Stimulated activated CD4-positive, alpha-beta T cell treated with anti-CD3 and anti-CD28 coated beads, Interleukin-2, amount 100 ng/mL, for 48 hours (primary cell): ENCODE measurements at regions not wholly inside any gene's neighbourhood (a gene's known extent, or its start where the extent isn't known, plus 50 kb on each side); places are given as distances from the start of the nearest gene placed in this dataset.

Source experiments
- DNase-seq, 2 donors: peaks; one replicate each; pipeline ENCODE4 v3.0.0-alpha.2; 2020

DNA sequence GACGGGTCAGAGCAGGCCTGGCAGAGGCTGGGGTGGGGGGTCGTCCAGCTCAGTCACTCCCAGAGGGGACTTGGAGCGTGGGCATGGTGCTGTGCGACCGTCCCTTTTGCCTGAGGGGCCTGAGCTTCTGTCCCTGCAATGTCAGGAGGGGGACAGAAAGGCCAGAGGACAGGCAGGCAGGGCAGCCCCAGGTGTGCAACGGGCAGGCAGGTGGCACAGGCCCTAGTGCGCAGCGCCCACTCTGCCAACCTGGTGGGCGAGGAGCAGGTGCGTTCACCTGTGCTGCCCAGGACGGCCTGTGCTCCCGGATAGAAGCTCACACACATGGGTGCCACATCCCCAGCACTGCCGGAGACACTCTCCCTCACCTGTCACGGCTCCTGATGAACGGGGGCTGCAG is 78.7 kb upstream of the SLCO4A1 start:
- DNase-seq, result no peak

DNA sequence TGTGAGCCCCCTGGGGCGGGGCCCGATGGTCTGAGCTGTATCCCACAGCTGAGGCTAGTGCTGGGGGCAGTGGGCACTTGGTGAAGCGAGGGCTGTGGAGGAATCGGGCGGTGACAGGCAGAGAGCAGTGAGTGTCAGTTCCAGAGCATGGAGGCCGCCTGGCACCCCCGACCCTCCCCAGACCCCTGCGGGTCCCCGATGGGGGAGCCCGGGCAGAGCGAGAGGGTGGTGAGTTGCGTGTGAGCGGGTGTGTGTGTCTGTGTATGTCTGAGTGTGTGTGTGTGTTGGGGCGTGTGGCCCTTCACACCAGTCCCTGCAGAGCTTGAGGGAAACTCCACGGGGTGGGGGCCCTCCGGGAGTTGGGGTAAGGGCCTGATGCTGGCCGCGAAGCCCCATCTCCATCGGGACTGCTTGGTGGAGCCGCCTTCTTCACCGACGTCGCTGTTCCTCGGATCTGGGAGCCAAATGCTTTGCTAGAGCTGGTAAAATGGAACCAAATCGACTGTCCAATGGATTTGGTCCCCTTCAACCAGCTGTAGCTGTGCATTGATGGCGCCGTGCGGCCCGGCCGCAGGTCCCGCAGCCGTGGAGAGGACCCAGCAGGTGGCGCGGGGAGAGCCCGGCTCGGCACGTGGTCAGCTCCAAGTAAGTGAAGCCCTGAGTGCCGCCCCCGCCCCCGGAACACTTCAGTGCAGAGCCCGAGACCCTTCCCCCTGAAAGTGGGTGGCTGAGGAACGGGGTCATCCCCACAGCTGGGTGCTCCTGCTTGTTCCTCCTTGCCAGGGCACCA is 77.7 kb upstream of the SLCO4A1 start:
- no peak for DNase-seq

DNA sequence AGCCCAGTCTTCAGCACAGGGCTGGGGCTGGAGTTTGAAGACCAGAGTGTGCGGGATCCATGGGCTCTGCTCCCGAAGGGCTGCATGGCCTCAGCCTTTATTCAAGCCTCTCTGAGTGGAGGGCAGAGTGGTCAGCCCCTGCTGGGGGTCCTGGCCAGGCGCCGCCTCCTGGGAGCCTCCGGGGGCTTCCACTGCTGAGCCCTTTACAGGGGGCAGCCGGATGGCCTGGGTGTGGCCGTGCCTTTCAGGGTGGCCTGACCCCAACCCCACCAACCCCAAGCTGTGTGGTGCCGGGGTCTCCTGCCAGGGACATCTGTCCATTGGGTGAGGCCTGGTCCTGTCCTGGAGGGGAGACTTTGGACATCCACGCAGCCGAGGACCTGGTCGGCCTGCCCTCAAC is 76.0 kb upstream of the SLCO4A1 start:
- no peak for DNase-seq

DNA sequence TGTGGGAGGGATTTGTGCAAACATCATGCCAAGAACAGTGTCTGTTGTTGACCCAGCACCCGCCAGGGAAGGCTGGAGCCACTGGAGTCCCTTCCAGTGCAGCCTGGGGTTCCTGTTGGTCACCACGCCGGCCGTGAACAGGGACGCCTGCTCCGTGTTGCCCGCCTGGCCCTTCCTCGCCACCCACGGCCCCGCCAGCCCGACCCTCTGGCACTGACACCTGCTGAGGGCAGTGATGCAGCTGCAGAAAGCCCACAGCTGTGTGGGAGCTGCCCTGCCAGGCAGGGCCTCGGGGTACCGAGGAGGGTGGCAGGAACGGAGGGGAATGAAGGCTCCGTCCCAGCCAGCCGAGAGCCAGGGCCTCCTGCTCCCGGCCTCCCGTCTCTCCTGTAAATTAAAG is 75.5 kb upstream of the SLCO4A1 start:
- DNase-seq, result no peak

DNA sequence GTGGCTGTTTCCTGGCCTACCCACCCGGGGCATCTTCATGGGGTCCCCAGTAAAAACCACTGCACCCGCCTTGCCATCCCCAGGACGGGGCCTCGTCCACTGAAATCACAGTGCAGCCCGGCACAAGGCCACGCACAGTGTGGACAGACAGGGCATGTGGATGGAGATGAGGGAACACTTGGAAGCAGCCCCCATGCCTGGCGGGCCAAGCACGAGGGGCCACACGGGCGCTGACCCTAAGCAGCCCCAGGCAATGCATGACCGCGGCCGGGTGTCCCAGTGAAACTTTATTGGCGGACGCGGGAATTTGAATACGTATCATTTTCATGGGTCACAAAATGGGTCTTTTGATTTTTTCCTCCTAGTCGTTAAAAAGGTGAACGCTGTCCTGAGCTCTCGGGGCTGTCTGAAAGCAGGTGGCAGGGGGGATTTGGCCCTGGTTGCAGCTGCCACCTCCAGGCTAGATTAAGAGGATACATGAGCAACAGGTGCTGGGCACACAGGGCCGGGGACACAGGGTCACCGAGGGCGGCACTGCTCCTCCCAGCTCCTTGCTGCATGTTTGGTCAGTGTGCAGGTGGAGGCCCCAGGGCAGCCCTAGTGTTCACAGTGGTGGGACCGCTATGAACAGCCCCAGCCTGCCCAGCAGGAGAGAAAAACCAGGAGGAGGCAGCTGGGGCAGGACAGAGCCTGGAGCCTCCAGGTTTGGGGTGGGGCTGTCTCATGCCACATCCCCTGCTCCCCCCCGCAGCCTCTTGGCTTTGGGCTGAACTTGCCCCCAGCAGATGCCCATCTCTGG is 74.9 kb upstream of the SLCO4A1 start:
- DNase-seq, result no peak

DNA sequence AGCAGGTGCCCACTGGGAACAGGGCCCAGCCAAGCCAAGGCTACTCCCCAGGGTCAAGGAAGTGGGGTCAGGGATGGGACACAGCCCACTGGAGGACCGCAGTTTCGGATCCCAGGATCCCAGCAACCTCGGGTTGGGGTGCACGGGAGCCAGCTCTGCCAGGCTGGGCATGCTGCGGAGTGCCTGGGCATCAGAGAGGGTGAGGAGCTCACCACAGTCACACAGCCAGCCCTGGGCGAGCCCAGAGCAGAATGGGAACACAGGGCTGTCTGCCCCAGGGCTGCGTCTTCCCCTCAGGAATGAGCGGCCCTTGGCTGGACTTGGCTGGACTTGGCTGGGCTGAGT is 74.3 kb upstream of the SLCO4A1 start:
- DNase-seq, result no peak

DNA sequence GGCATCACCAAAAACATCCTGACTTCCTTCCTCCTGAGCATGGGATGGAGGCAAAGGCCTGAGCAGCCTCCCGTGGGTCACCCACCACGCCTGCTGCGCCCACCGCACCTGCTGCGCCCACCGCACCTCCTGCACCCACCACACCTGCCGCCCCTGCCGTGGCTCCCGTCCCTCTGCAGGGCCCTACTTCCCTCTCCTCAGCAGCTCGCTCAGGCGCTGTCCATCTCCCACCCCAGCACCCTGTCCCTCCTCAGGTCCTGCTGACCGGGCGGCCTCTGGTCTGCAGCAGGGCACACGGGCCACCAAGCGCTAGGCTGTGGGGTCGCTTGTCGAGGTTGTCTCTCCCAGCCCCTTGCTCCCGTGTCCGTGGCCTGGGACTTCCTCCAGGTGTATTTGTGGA is 72.7 kb upstream of the SLCO4A1 start:
- no peak for DNase-seq

DNA sequence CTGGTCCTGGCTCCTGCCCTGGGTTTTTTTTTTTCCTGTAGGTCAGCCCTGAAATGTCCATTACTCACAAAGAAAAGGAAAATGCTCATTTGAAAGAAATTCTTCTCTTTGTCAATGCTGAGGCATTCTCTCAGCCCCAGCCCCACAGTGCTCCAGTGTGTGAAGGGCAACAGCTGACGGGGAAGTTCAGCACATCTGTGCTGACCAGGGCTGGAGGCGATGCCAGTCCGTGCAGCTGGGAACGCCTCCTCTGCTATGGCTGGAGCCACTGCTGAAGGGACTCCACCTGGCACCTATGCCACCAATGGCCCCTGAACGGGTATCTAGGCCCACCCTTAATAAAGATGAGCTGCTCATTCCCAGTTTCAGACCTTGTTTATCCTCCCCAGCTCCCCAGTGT is 71.9 kb upstream of the SLCO4A1 start:
- DNase-seq, result no peak

DNA sequence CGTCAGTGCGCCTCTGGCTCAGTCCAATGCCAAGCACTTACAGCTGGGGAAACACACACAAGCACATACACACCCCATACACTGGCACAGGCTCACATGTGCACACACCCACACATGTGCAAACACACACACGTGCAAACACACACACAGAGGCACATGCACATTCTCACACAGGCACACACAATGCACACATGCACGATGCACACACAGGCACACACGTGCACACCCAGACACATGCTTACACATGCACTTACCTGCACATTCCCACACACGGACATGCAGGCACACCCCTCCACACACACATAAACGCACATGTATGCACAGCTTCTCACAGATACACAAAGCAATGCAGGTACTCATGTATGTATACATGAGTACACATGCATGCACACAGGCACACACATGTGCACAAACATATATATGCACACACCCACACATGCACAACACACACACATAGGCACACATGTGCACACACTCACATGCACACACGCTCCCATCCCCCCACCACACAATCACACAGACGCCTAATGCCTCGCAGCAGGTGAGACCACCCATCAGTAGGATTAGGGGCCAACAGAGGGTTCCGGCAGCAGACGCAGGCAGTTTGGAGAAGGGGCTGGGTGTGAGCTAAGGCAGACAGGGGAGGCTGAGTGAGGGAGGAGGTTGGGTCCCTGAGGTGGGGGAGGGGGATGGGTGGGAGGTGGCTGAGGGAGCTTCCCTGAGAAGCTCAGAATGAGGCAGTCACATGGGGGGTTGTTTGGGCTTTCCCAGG is 71.2 kb upstream of the SLCO4A1 start:
- DNase-seq, result no peak

DNA sequence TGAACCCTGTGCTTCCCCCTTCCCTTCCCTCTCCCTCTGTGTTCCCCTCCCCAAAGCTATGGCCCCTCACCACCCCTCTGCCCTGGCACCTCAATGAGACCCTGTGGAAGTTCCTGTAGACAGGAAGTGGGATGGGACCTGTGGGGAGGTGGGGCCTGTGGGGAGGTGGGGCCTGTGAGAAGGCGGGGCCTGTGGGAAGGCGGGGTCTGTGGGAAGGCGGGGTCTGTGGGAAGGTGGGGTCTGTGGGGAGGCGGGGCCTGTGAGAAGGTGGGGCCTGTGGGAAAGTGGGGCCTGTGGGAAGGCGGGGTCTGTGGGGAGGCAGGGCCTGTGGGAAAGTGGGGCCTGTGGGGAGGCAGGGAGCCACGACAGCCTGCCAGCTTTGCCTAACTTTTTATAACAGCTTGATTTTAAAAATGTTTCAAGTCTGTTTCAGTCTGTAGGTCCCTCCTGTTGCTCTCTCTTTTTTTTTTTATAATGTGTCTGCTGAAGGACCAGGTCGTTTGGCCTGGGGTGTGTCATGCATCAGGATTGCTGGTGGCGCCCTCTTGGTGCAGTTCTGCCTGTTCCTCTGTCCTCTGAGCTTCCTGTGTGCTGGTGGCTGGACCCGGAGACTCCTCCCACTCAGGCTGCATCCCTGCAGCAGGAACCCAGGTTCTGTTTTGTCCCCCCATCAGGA is 70.5 kb upstream of the SLCO4A1 start:
- DNase-seq, result no peak

DNA sequence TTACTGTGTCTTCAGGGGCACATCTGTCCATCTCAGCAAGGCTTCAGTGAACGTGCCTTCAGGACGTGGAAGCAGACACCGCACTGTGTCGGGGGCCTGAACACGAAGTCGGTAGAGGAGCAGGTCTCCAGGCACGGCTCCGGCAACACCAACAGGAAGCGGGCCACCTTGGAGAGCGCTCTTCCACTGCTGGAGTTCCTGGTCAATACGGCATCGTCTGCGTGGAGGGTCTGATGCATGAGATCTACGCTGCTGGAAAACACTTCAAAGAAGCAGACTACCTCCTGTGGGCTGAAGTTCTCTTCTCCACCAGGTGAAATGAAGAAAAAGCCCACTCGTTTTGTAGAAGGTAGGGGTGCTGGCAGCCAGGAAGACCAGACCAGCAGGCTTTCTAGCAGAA is 69.3 kb upstream of the SLCO4A1 start:
- no peak for DNase-seq

DNA sequence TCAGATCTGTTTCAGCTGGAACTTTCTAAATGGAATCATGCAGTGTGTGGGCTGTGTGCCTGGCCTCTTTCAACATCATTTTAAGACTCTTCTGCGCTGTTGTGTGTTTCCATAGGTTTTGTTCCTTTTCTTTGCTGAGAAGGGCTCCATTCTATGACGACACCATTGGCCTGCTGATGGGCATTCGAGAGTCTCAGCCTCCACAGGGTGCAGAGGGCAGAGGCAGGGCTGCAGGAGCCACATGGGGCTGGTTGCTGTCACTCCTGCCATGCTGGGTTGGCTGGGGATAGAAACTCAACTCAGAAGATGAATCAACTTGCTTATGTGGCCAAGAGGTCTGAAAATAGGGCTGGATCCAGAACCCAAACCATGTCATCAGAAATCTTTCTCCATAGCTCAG is 68.5 kb upstream of the SLCO4A1 start:
- no peak for DNase-seq

DNA sequence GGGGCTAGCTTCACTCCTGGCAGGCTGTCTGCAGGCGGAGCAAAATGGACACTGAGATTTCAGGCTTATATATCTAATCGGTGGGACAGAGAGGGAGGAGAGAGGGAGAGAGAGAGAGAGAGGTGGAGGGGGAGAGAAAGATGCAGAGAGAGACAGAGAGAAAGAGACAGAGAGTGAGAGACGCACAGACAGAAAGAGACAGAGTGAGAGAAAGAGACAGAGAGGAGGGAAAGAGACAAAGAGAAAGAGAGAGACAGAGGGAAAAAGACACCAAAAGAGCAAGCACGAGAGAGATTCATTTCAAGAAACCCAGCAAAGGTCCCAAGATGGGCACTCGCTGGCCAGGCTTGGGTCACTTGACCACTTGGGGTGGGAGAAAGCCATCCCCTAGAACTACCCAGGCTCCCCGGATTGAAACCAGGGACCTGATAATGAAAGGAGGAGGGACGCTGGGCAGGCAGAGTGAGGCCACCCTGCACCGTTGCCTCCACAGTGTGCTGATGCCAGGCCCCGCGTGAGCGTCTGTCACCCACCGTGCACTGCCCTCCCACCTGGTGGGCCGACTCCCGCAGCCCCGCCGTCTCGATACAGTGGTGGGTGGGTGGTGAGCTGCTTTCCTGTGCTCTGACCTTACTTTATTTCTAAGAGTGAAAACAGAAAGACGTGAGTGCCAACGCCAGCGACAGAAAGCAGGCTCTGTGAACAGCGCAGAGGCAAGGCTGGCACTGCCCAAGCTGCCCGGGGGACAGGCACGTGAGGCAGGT is 67.9 kb upstream of the SLCO4A1 start:
- no peak for DNase-seq

DNA sequence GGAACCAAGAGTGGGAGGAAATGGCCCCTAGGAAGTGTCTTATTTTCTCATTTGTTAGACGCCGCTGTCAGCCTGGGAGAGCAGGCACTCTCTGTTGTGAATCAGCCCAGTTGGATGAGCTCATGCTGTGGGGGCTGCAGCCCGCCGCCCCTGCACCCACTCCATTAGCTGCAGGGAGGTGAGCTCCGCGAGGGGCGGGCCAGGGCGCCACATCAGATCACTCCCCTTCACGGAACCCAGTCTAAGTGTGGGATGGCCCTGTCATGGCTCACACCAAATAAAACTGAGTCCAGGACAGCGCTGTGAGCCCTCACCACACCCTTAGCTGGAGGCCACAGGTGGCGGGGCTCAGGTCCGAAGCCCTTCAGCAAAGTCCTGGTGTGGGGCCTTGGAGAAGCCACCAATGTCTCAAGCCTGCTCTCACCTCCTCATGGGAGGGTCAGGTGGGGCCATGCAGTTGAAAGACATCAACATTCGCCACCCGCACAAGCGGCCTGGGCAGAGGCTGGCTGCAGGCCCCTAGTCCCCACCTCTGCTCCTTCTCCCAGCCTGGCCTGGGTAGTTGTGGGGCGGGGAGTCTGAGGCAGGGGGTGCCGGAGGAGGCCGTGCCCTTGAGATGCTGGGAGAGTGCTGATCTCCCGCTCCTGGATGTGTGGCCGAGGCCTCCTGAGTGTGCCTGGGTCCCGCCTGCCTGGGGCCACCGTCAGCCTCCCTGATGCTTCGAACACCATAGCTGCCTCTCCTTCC is 66.2 kb upstream of the SLCO4A1 start:
- DNase-seq, result no peak

DNA sequence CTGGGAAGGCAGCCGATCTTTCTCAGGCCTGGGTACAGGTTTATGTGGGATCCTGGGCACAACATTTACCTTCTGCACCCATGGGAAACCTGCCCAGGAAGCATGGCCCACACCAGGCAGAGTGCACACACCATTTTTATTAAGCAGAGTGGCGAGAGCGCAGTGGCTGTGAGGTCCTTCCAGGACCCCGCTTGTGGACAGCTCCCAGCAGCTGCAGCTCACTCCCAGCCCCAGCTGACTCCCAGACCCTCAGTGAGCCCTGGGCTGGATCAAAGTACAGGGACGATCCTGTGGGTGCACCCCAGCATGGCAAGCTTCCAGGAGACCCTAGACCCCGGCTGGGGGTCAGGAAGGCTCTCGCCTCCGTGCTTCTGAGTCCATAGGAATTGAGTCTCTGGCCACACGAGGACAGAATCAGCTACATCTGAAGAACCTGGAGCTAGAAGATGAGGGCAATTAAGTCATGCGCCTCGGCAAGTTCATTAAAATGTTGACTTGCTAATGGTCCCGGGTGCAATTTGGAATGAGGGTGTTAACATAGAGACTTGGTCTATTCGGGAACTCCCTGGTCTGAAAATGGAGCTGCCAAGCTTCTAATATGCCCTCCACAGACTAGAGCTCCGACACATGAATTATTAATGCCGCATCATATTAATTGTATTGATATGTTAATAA is 65.4 kb upstream of the SLCO4A1 start:
- no peak for DNase-seq

DNA sequence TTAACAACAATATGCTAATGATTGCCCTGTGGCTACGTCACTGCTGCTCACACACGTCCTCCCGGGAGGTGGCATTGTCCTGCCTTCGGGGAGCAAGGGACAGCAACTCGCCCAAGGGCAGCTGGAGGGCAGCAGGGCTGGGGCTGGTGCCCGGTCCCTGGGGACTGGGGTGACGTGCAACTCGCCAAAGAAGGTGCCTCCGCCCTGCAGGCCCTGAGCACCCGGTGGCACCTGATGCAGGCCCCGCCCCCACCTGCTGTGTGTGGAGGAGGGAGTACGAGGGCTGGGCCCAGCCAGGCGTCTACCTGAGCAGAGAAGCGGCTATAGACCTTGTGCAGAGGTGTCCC is 64.8 kb upstream of the SLCO4A1 start:
- no peak for DNase-seq

DNA sequence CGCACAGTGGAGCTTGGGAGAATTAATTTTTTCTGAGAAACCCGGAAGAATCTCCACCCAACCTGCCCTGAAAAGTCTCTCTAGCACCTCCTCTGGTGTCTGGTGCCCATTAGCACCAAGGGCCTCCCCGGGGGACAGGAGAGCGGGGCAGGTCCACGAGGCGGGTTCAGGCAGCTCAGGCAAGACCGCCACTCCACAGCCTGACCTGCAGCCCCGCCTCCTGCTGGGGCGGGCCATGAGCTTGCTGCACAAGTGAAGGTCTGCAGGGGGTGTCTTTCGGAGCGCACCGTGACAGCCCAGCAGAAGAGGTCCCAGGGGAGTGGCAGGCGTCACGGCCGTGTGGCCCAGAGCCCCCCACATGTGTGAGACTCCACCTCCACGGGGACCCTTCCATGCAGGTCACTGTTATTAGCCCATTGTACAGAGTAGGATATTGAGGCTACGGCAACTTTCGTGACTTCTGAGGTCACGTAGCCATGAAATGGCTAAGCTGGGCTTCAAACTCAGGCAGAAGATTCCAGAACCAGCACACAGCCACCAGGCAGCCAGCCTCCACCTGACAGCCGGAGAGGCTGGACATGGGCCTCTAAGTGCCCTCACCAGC is 63.9 kb upstream of the SLCO4A1 start:
- no peak for DNase-seq

DNA sequence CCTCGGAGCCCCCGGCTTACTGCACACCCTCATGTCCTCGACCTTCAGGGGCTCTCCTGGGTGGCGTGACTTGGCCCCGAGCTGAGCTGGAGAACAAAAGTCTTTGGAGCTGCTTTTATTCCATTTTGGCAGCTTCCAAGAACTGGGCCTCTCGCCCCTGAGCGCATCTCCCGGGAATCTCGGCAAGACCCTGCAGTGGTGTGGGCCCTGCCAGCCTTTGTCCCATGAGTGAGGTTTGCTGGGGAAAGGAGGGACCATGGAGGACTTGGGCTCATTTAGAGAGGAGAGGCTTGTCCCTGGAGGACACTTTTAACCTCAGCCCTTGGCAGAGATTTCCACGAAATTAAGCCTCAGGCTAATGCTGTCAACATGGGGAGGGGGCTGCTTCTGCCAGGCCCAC is 62.3 kb upstream of the SLCO4A1 start:
- DNase-seq, result no peak

DNA sequence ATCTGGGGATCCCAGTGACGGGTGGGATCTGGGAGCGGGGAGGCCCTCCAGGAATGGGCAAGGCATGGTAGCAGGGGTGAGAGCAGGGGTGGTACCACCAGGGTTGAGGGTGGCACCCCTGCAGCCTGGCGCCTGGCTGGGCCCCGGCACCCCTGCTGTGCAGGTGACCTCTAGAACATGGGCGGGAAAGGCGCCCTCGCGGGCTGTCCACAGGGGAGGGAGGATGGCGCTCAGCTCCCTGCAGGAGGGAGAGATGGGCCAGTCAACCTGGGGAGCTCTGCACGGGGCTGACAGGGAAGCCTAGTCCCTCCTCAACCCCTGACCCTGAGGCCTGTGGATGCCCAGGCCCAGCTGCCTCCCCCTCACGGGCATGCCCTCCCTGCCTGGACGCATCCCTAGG is 61.6 kb upstream of the SLCO4A1 start:
- no peak for DNase-seq

DNA sequence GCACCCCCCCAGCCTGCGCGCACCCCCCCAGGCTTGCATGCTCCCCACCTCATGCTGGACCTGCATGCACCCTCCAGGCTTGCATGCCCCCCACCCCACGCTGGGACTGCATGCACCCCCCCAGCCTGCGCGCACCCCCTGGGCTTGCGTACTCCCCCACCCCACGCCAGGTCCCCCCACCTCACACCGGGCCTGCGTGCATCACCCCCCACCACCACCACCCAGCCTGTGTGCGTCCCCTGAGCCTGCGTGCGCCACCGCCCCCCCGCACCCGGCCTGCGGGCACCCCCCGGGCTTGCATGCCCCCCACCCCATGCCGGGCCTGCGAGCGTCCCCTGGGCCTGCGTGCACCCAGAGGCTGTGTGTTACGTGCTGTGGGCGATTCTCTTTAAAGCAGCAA is 61.0 kb upstream of the SLCO4A1 start:
- no peak for DNase-seq

DNA sequence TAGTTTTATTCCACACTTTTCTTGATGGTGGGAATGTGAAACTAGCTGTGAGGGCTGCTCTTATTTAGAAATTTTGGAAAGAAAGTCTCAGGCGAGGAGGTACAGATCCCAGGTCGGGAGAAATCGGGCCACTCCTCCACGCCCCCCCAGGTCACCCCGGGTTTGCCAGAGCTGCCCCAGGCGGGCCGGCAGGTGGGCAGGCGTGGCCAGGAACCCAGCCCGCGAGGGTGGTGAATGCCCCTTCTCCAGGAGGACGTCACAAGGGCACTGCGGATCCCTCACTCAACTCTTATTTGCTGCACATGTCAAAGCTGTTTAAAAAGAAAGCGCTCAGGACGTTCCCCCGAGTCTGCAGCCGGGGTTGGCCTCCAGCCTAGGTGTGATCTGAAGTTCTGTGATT is 60.5 kb upstream of the SLCO4A1 start:
- DNase-seq, result no peak
